HL-60 (cell line): ENCODE measurements at regions not wholly inside any gene's neighbourhood (a gene's known extent, or its start where the extent isn't known, plus 50 kb on each side); places are given as distances from the start of the nearest gene placed in this dataset.

Experiments
- DNase-seq, 2 experiments: peaks; one replicate each; pipeline ENCODE4 v3.0.0-alpha.2; 2010 to 2020; ENCODE audit warnings: low read depth in 1 of 2, low spot score in 1 of 2
- H3K27ac ChIP-seq: fragments of 250-450 bp; sonication (Bioruptor Pico); replicated peaks from 2 replicates; pipeline ENCODE4 v1.5.1; 2020; ENCODE audit warnings: mild to moderate bottlenecking, moderate library complexity
- H3K27me3 ChIP-seq: fragments of 250-450 bp; sonication (Bioruptor Pico); 2 replicates; pipeline ENCODE4 v1.5.1; 2021; ENCODE audit warnings: mild to moderate bottlenecking, moderate library complexity; ENCODE audit not compliant: insufficient read depth, poor library complexity, severe bottlenecking
- H3K4me3 ChIP-seq: replicated peaks from 2 replicates; pipeline ENCODE4 v1.5.1; 2011; ENCODE audit warnings: mild to moderate bottlenecking, control low read depth, low read length; ENCODE audit not compliant: insufficient read depth
- CTCF ChIP-seq: IDR thresholded peaks from one replicate; pipeline ENCODE4 v1.5.1; 2011; ENCODE audit warnings: low read length, control low read depth, inconsistent platforms; ENCODE audit not compliant: insufficient read depth
- GABPA ChIP-seq: IDR thresholded peaks from 2 replicates; pipeline ENCODE4 v1.6.1; 2012; ENCODE audit warnings: low read depth
- POLR2AphosphoS5 ChIP-seq: IDR thresholded peaks from 2 replicates; pipeline ENCODE4 v1.6.1; 2012; ENCODE audit warnings: low read depth
- REST ChIP-seq: IDR thresholded peaks from 2 replicates; pipeline ENCODE4 v1.6.1; 2012; ENCODE audit warnings: low read depth; ENCODE audit not compliant: insufficient replicate concordance
- SPI1 ChIP-seq: IDR thresholded peaks from 2 replicates; pipeline ENCODE4 v1.6.1; 2012; ENCODE audit warnings: low read depth, mild to moderate bottlenecking, borderline replicate concordance

- Histone ChIP-seq H3K27ac (no peak overlapping the region), H3K27me3 (no peaks in the 10 kb centered on the region), H3K4me3 (no peak overlapping the region)
- TF ChIP-seq POLR2AphosphoS5 (no peak), REST (no peak), SPI1 (no peak), CTCF (no peak)
- no peak for DNase-seq
Observed at GRCh38 chr6:51271615-51272014, 452.9 kb downstream of the TFAP2B start.

GRCh38 chr6:51273228-51273961 is 454.7 kb downstream of the TFAP2B start:
- Histone ChIP-seq H3K27ac (no peak overlapping the region), H3K4me3 (no peak overlapping the region), H3K27me3 (peaks cover 3% of the 10 kb centered on the region)
- DNase-seq, result peak; percentile 28 to 62
- TF ChIP-seq REST (no peak), SPI1 (peak; percentile 90)

GRCh38 chr6:51277474-51277873 is 458.8 kb downstream of the TFAP2B start:
- TF ChIP-seq SPI1 (no peak), POLR2AphosphoS5 (no peak), CTCF (no peak), GABPA (no peak), REST (no peak)
- Histone ChIP-seq H3K27ac (no peak overlapping the region), H3K27me3 (peaks cover 3% of the 10 kb centered on the region), H3K4me3 (no peak overlapping the region)
- DNase-seq, result no peak
